HUES6 (cell line): ENCODE measurements at regions not wholly inside any gene's neighbourhood (a gene's known extent, or its start where the extent isn't known, plus 50 kb on each side); places are given as distances from the start of the nearest gene placed in this dataset.
"Not testable (repeated sequence)": the region's sequence is repeated elsewhere in the genome, so short reads cannot be mapped to it uniquely, and the experiment has no call there.

Source experiments
- H3K27ac ChIP-seq: 2 replicates; pipeline ENCODE4 v1.7.0; 2013; ENCODE audit warnings: low read depth, mild to moderate bottlenecking, low read length, inconsistent platforms
- H3K27me3 ChIP-seq: 2 replicates; pipeline ENCODE4 v1.6.1; 2013; ENCODE audit warnings: low read length; ENCODE audit not compliant: control insufficient read depth, insufficient read depth
- H3K36me3 ChIP-seq: 2 replicates; pipeline ENCODE4 v1.6.1; 2013; ENCODE audit warnings: low read length; ENCODE audit not compliant: control insufficient read depth, insufficient read depth
- H3K4me1 ChIP-seq: 2 replicates; pipeline ENCODE4 v1.6.1; 2013; ENCODE audit warnings: low read length; ENCODE audit not compliant: control insufficient read depth, insufficient read depth
- H3K4me3 ChIP-seq: 2 replicates; pipeline ENCODE4 v1.5.1; 2013; ENCODE audit warnings: low read depth, low read length
- H3K9ac ChIP-seq: one replicate; pipeline ENCODE4 v1.6.1; 2013; ENCODE audit warnings: mild to moderate bottlenecking, low read length
- H3K9me3 ChIP-seq: 2 replicates; pipeline ENCODE4 v1.6.1; 2013; ENCODE audit warnings: low read depth, low read length; ENCODE audit not compliant: control insufficient read depth, insufficient read depth

- H3K4me1 ChIP-seq, result no peaks in the 10 kb centered on the region; the same call in 1 of the 2 replicates
- H3K9ac ChIP-seq, result no peak overlapping the region
- no peaks in the 10 kb centered on the region for H3K27me3 ChIP-seq
- H3K4me3 ChIP-seq, result no peak overlapping the region
- peaks cover 9% of the 10 kb centered on the region; the same call in 1 of the 2 replicates for H3K36me3 ChIP-seq
- peak overlapping the region; percentile 31; the same call in 1 of the 2 replicates for H3K27ac ChIP-seq
- peaks cover 50% of the 10 kb centered on the region for H3K9me3 ChIP-seq
These were observed 374.9 kb upstream of the TRPC7 start for GRCh38 chr5:136740228-136740627.

DNA sequence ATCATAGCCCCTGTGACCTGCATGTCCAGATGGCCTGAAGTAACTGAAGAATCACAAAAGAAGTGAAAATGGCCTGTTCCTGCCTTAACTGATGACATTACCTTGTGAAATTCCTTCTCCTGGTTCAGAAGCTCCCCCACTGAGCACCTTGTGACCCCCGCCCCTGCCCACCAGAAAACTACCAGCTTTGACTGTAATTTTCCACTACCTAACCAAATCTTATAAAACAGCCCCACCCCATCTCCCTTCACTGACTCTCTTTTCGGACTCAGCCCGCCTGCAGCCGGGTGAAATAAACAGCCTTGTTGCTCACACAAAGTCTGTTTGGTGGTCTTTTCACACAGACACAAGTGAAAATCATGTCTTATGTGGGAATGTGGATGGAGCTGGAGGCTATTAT, 373.9 kb upstream of the TRPC7 start:
- H3K27ac ChIP-seq, result peak overlapping the region; percentile 31; the same call in 1 of the 2 replicates
- not testable (repeated sequence) for H3K27me3 ChIP-seq

GRCh38 chr5:136738829-136739228, 373.5 kb upstream of the TRPC7 start:
- peak overlapping the region; percentile 54 for H3K9ac ChIP-seq
- peak overlapping the region; percentile 70; the same call in 1 of the 2 replicates for H3K27ac ChIP-seq
- H3K4me1 ChIP-seq, result no peaks in the 10 kb centered on the region; the same call in 1 of the 2 replicates

More for the DNA sequence above, 373.9 kb upstream of the TRPC7 start:
- H3K9me3 ChIP-seq, result peaks cover 43% of the 10 kb centered on the region
- H3K9ac ChIP-seq, result peak overlapping the region; percentile 74
- not testable (repeated sequence) for H3K4me1 ChIP-seq, H3K36me3 ChIP-seq, H3K4me3 ChIP-seq

DNA sequence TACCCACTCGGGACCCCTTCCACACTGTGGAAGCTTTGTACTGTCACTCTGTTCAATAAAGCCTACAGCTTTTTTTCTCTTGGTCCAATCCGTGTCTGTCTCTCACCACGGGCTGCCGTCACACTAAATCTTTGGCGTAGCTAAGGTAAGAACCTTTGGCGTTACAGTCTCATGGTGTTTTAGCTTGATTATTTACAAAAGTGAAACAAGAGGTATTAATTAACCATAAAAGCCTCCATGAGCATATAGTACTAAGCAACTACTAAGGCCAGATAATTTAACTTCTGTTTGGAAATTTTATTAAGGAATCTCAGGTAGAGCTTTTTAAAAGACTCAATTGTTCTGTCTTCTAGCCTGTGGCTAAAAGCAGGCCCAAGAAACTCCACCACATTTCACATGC, 370.7 kb upstream of the TRPC7 start:
- Histone ChIP-seq H3K9ac (no peak overlapping the region), H3K9me3 (peaks cover 20% of the 10 kb centered on the region), H3K27ac (peak overlapping the region; percentile 41; the same call in 1 of the 2 replicates), H3K4me1 (no peaks in the 10 kb centered on the region; the same call in 1 of the 2 replicates), H3K4me3 (no peak overlapping the region), H3K36me3 (no peaks in the 10 kb centered on the region; the same call in 1 of the 2 replicates), H3K27me3 (no peaks in the 10 kb centered on the region)

More at GRCh38 chr5:136738829-136739228, 373.5 kb upstream of the TRPC7 start:
- H3K9me3 ChIP-seq, result peaks cover 39% of the 10 kb centered on the region
- H3K4me3 ChIP-seq, result no peak overlapping the region
- peaks cover 9% of the 10 kb centered on the region; the same call in 1 of the 2 replicates for H3K36me3 ChIP-seq
- no peaks in the 10 kb centered on the region for H3K27me3 ChIP-seq

DNA sequence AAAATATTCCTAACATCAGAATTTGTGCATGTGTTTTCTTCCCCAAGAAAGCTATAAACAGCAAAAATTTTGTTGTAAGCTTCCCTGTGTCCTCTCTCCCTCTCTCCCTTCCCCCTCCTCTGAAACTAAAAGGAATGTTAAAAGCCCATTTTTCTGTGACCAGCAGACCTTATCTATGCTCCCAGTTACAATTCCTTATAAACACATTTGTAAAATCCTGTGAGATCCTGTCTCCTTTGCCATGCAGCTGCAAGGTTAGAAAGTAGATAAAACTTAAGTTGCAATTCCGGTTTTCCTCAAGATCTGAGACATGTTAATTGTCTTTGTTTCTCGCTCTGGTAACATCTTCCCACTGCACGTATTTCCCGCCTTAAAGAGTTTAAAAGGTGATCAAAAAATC, 370.3 kb upstream of the TRPC7 start:
- not testable (repeated sequence) for H3K4me1 ChIP-seq, H3K27me3 ChIP-seq, H3K4me3 ChIP-seq, H3K36me3 ChIP-seq, H3K9ac ChIP-seq
- H3K9me3 ChIP-seq, result peaks cover 17% of the 10 kb centered on the region
- peak overlapping the region; percentile 41; the same call in 1 of the 2 replicates for H3K27ac ChIP-seq

DNA sequence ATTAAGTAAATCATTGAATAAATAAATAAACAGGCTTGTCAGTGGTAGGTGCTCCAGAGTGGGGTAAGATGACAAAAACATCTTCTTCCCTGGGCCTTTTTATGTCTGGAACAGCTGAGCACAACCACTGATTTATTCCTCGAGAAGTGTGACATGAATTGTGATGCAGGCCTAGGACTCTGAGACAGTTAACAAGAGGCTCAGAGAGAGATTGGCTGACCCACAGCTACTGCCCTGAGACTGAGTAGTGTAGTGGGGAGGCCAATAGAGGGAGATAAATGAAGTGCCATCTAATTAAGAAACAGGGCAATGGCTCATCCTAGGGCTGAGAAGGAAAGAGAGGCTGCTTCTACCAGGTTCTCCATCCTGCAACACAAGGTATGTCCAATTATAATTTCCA, 369.3 kb upstream of the TRPC7 start:
- no peaks in the 10 kb centered on the region for H3K27me3 ChIP-seq
- no peak overlapping the region for H3K27ac ChIP-seq
- peaks cover 4% of the 10 kb centered on the region; the same call in 1 of the 2 replicates for H3K4me1 ChIP-seq
- H3K36me3 ChIP-seq, result no peaks in the 10 kb centered on the region; the same call in 1 of the 2 replicates
- H3K9me3 ChIP-seq, result peaks cover 11% of the 10 kb centered on the region
- no peak overlapping the region for H3K9ac ChIP-seq
- no peak overlapping the region for H3K4me3 ChIP-seq

GRCh38 chr5:136732751-136733150, 367.4 kb upstream of the TRPC7 start:
- no peaks in the 10 kb centered on the region; the same call in 1 of the 2 replicates for H3K36me3 ChIP-seq

DNA sequence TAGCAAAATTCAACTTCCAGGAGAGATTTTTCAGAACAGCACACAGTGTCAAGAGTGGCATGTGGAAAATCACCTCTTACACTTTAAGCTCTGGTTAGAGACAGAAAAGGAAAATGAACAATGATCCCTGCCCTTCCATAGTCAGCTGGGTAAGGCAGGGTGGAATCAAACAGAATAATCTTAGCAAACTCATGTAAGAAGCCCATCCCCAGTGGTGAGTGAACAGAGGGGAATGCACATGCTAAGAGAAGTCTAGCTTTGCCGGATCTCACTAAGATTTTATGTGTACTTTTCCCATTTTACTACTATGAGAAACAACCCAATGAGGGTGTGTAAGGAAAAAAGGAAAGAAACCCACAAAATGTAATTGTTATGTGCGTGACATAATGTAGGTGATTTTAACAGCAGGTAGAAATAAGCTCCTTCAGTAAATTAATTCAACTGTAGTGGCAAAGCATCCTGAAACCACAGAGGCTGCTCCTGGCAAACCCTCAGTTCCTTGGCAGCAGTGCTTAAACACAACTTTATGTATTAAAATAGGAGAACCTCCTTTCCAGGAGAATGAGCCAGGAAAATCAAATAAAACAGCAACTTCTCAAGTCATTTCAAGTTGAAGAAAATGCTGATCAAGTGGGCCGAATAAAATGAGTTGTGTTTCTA, 366.0 kb upstream of the TRPC7 start:
- no peaks in the 10 kb centered on the region; the same call in 1 of the 2 replicates for H3K36me3 ChIP-seq
- peaks cover 7% of the 10 kb centered on the region; the same call in 1 of the 2 replicates for H3K9me3 ChIP-seq
- H3K4me3 ChIP-seq, result no peak overlapping the region
- no peak overlapping the region for H3K27ac ChIP-seq
- no peak overlapping the region for H3K9ac ChIP-seq
- peaks cover 4% of the 10 kb centered on the region; the same call in 1 of the 2 replicates for H3K4me1 ChIP-seq
- H3K27me3 ChIP-seq, result no peaks in the 10 kb centered on the region

More at GRCh38 chr5:136732751-136733150, 367.4 kb upstream of the TRPC7 start:
- no peak overlapping the region for H3K4me3 ChIP-seq
- no peaks in the 10 kb centered on the region for H3K27me3 ChIP-seq
- peaks cover 7% of the 10 kb centered on the region; the same call in 1 of the 2 replicates for H3K9me3 ChIP-seq
- no peak overlapping the region for H3K27ac ChIP-seq
- H3K9ac ChIP-seq, result no peak overlapping the region
- H3K4me1 ChIP-seq, result peaks cover 4% of the 10 kb centered on the region; the same call in 1 of the 2 replicates

- Histone ChIP-seq H3K4me1 (peaks cover 4% of the 10 kb centered on the region; the same call in 1 of the 2 replicates), H3K27ac (no peak overlapping the region), H3K9ac (no peak overlapping the region), H3K4me3 (no peak overlapping the region), H3K27me3 (no peaks in the 10 kb centered on the region), H3K9me3 (peaks cover 7% of the 10 kb centered on the region; the same call in 1 of the 2 replicates), H3K36me3 (no peaks in the 10 kb centered on the region; the same call in 1 of the 2 replicates)
These were observed 365.1 kb upstream of the TRPC7 start for GRCh38 chr5:136730426-136730825.

GRCh38 chr5:136729901-136730355, 364.6 kb upstream of the TRPC7 start:
- H3K27ac ChIP-seq, result no peak overlapping the region
- no peaks in the 10 kb centered on the region for H3K27me3 ChIP-seq
- peaks cover 7% of the 10 kb centered on the region; the same call in 1 of the 2 replicates for H3K9me3 ChIP-seq
- H3K36me3 ChIP-seq, result no peaks in the 10 kb centered on the region; the same call in 1 of the 2 replicates
- H3K9ac ChIP-seq, result no peak overlapping the region
- H3K4me1 ChIP-seq, result peaks cover 4% of the 10 kb centered on the region; the same call in 1 of the 2 replicates
- no peak overlapping the region for H3K4me3 ChIP-seq

DNA sequence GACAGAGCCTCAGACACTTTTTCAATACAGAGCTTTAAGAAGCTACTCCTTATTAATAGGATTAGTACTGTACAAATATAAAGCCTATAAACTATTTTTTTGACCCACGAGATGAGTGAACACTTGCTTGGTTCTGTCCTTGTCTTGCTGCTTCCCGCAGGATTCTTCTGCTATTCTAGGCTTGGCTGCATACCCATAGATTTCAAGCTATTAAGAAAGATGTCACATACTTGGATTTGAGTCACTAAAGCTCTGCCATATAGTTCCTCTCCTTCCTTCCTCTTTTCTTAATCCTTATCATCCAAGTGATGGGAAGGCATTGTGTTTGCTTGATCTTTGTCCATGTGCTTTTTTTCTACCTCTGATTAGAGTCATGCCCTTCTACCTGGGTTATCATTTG, 361.2 kb upstream of the TRPC7 start:
- Histone ChIP-seq H3K4me1 (peaks cover 4% of the 10 kb centered on the region; the same call in 1 of the 2 replicates), H3K27me3 (no peaks in the 10 kb centered on the region), H3K27ac (no peak overlapping the region), H3K9ac (no peak overlapping the region), H3K4me3 (no peak overlapping the region), H3K9me3 (no peaks in the 10 kb centered on the region), H3K36me3 (no peaks in the 10 kb centered on the region)
